Nephron progenitor cell (in vitro differentiated cells): ENCODE measurements at regions not wholly inside any gene's neighbourhood (a gene's known extent, or its start where the extent isn't known, plus 50 kb on each side); places are given as distances from the start of the nearest gene placed in this dataset.

Experiments
- DNase-seq: peaks from one replicate; pipeline ENCODE4 v3.0.0; 2021
- H3K27ac Mint-ChIP-seq: 2 replicates; pipeline ENCODE4 v1.8.0; 2021; ENCODE audit warnings: mild to moderate bottlenecking, moderate library complexity, mixed read lengths
- H3K27me3 Mint-ChIP-seq: 2 replicates; pipeline ENCODE4 v1.8.0; 2021; ENCODE audit warnings: mild to moderate bottlenecking, low read depth, mixed read lengths; ENCODE audit not compliant: poor library complexity
- H3K36me3 Mint-ChIP-seq: 2 replicates; pipeline ENCODE4 v1.8.0; 2021; ENCODE audit warnings: low read depth, mixed read lengths
- H3K4me1 Mint-ChIP-seq: 2 replicates; pipeline ENCODE4 v1.8.0; 2021; ENCODE audit warnings: mixed read lengths
- H3K4me3 Mint-ChIP-seq: 2 replicates; pipeline ENCODE4 v1.8.0; 2021; ENCODE audit warnings: mild to moderate bottlenecking, moderate library complexity, mixed read lengths
- H3K9me3 Mint-ChIP-seq: 2 replicates; pipeline ENCODE4 v1.8.0; 2021; ENCODE audit warnings: mild to moderate bottlenecking, moderate library complexity, mixed read lengths
- TF ChIP-seq, protein P1 (sequence below): fragments of 200-600 bp; sonication (generic); IDR thresholded peaks from 2 replicates; pipeline ENCODE4 v1.5.0; 2021; ENCODE audit warnings: antibody characterized with exemption

DNA sequence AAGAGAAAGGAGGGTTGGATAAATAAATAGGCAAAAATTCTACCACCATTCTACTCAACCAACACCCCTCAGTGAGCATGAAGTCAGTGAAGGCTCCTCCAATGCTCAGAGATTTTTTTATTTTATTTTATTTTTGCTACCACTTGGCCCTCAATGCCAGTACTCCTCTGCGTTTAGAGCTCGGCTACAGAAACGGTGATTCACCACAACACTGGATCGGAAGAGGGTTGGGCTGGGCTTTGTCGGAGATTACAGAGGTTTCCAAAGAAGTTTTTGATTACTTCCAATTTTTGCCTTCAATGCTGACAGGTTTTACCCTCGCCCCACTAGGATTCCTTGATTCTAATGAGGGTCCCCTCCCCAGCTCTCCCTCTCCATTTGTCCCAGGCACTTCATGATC lies 1027.2 kb upstream of the TMEM132C start:
- Mint-ChIP-seq H3K4me3 (no peak overlapping the region), H3K9me3 (no peaks in the 10 kb centered on the region), H3K27me3 (no peaks in the 10 kb centered on the region), H3K27ac (no peak overlapping the region), H3K4me1 (no peaks in the 10 kb centered on the region), H3K36me3 (no peaks in the 10 kb centered on the region)
- TF ChIP-seq, protein P1, sequence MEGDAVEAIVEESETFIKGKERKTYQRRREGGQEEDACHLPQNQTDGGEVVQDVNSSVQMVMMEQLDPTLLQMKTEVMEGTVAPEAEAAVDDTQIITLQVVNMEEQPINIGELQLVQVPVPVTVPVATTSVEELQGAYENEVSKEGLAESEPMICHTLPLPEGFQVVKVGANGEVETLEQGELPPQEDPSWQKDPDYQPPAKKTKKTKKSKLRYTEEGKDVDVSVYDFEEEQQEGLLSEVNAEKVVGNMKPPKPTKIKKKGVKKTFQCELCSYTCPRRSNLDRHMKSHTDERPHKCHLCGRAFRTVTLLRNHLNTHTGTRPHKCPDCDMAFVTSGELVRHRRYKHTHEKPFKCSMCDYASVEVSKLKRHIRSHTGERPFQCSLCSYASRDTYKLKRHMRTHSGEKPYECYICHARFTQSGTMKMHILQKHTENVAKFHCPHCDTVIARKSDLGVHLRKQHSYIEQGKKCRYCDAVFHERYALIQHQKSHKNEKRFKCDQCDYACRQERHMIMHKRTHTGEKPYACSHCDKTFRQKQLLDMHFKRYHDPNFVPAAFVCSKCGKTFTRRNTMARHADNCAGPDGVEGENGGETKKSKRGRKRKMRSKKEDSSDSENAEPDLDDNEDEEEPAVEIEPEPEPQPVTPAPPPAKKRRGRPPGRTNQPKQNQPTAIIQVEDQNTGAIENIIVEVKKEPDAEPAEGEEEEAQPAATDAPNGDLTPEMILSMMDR: no peak
- no peak for DNase-seq

DNA sequence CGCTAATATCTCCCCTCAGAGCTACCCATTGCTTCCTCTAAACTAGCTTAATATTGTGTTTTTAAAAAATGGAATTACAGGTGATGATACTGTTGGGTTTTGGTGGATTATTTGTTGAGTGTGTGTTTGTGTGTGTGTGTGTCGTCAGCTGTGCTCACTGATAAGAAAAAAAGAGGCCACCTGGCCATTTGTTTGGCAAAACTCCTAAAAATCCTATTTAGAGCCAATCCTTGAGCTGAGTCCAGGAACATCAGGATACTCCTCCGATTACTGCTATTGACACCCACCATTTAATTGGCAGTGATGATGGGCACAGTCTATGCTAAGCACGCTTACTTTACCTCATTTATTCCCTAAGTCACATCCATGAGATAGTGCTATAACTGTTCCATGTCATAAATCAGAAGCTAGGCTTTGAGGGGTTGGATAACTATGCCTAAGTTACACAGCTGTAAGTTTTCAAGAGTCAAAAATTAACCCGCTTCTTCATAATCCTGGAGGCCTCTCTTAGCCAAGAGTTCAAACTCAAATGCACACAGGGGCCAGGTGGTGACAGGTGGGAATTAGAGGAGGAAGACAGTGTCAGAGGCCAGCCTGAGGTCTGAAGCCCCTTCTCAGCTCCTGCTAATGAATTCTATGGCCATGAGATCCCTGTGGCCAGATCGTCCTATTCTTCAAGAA lies 1026.6 kb upstream of the TMEM132C start:
- Mint-ChIP-seq H3K4me1 (no peaks in the 10 kb centered on the region), H3K27me3 (no peaks in the 10 kb centered on the region), H3K36me3 (no peaks in the 10 kb centered on the region), H3K4me3 (no peak overlapping the region), H3K9me3 (no peaks in the 10 kb centered on the region), H3K27ac (no peak overlapping the region)
- TF ChIP-seq, protein P1: no peak
- no peak for DNase-seq

DNA sequence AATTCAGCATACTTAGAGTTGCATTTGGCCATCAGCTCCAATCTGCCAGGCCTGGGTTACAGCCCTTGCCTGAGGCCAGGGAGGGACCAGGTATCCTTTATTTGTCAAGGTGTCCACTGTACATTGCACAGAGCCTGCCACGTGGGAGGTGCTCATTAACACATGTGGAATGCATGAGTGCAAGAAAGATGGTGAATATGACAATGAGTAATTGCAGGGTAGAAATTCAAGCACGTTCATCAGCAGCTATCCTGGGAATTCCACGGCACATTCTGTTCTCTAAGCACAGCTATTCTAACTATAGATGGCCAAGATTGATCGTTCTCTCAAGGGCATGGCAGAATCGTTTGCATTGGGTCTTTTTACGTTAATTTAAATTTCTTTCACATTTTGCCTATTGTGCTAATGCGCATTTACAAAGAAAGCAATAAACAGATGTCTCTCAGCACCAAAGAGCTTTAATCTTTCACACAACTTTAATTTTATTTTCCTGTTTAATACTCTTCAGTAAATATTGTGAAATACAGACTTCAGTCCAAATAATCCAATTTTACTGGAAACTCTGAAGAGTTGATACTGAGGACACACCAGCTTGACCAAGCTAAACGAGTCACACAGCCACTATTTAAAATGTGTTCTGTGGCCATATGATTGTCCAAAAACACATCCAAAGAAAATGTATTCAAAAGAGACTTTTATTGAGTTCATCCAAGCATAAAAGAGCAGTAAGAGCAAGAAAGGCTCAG lies 1025.7 kb upstream of the TMEM132C start:
- H3K4me3 Mint-ChIP-seq: no peak overlapping the region

DNA sequence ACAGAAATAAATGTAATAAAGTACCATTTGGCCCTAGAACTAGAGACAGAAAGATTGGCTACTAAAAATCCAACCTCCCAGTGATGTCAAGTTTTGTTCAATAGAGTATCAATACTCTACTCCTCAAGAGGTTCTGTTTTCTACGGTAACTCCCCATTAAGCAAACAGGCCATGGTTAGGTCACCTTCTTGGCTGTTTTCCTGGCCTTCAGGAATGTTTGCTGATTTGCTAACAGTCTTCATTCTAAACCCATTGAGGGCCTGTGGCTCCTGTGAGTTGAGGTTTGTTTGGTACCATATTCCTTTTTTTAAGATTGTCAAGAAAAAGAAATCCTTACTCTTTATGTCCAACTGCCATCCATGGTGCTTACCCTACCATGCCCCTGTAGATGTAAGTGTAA lies 1022.0 kb upstream of the TMEM132C start:
- Mint-ChIP-seq H3K9me3 (no peaks in the 10 kb centered on the region), H3K27me3 (no peaks in the 10 kb centered on the region), H3K27ac (no peak overlapping the region), H3K36me3 (no peaks in the 10 kb centered on the region), H3K4me1 (no peaks in the 10 kb centered on the region), H3K4me3 (no peak overlapping the region)
- DNase-seq: no peak
- TF ChIP-seq, protein P1: no peak

More for the DNA sequence above, 1025.7 kb upstream of the TMEM132C start:
- TF ChIP-seq, protein P1: no peak
- no peak overlapping the region for H3K27ac Mint-ChIP-seq
- H3K27me3 Mint-ChIP-seq: no peaks in the 10 kb centered on the region
- no peak for DNase-seq
- H3K9me3 Mint-ChIP-seq: no peaks in the 10 kb centered on the region
- H3K36me3 Mint-ChIP-seq: no peaks in the 10 kb centered on the region
- H3K4me1 Mint-ChIP-seq: no peaks in the 10 kb centered on the region

DNA sequence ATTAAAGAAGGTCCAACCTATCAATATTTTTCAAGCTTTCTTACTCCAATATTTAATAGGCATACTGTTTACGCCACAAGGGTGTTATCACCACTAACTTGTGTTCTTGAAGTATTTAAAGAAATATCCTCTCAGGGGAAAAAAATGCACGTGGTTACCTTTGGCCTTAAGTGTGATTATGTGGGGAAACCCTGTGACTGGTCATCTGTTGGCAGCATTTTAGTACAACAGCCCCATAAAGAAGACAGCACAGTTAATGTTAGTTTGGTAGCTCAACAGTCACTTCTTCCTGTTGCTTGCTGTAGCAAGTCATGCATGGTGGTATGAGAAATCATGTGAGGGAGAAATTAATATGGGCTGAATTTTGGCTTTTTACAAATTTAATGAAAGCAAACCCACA lies 1021.5 kb upstream of the TMEM132C start:
- TF ChIP-seq, protein P1: no peak
- Mint-ChIP-seq H3K27me3 (no peaks in the 10 kb centered on the region), H3K4me3 (no peak overlapping the region), H3K9me3 (no peaks in the 10 kb centered on the region), H3K4me1 (no peaks in the 10 kb centered on the region), H3K36me3 (no peaks in the 10 kb centered on the region), H3K27ac (no peak overlapping the region)
- no peak for DNase-seq

DNA sequence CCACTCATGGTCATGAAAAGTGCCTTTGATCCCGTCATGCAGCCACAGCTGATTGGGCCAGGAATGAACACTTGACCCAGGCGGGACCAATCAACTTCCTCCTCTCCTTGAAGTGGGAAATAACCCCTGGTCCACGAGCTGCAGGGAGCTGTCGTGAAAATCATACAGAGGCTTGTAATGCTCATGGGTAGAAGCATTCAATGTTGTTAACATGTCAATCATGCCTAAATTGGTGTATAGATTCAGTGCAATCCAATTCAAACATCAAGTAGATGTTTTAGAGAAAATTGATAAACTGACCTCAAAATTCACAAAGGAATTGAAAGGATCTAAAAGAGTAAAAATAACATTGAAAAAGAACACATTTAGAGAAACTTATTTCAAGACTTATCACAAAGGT lies 1019.0 kb upstream of the TMEM132C start:
- Mint-ChIP-seq H3K27me3 (no peaks in the 10 kb centered on the region), H3K36me3 (no peaks in the 10 kb centered on the region)
- no peak for DNase-seq

More for the DNA sequence above, 1019.0 kb upstream of the TMEM132C start:
- Mint-ChIP-seq H3K9me3 (no peaks in the 10 kb centered on the region), H3K4me3 (no peak overlapping the region), H3K27ac (no peak overlapping the region), H3K4me1 (no peaks in the 10 kb centered on the region)
- TF ChIP-seq, protein P1: no peak
